Kidney (tissue), 13 donors: ENCODE measurements at regions not wholly inside any gene's neighbourhood (a gene's known extent, or its start where the extent isn't known, plus 50 kb on each side); places are given as distances from the start of the nearest gene placed in this dataset.

Experiments used
- DNase-seq, 5 donors: peaks; one replicate each; pipeline ENCODE4 v3.0.0-alpha.2; 2013 to 2020
- FAIRE-seq: peaks from 2 replicates; lab custom pipeline; 2012; peaks lifted over from hg19 to GRCh38; lab: Jason Lieb, UNC
- H3K27ac ChIP-seq, 2 donors: one replicate each; pipeline ENCODE4 v1.7.0; 2013; ENCODE audit warnings: low read depth in 2 of 2, low read length in 2 of 2, inconsistent platforms in 1 of 2
- H3K27me3 ChIP-seq: one replicate; pipeline ENCODE4 v1.7.1; 2013; ENCODE audit warnings: low read length, inconsistent platforms; ENCODE audit not compliant: control insufficient read depth, insufficient read depth
- H3K36me3 ChIP-seq, 3 donors: one replicate each; pipeline versions ENCODE4 v1.7.0 to v1.7.1; 2013; ENCODE audit warnings: low read length in 3 of 3, control low read depth in 1 of 3, inconsistent platforms in 1 of 3; ENCODE audit not compliant: insufficient read depth in 3 of 3, control insufficient read depth in 2 of 3
- H3K4me1 ChIP-seq, 3 donors: one replicate each; pipeline versions ENCODE4 v1.7.0 to v1.7.1; 2013; ENCODE audit warnings: low read length in 3 of 3, inconsistent platforms in 1 of 3, low read depth in 1 of 3; ENCODE audit not compliant: control insufficient read depth in 2 of 3, insufficient read depth in 2 of 3
- H3K4me3 ChIP-seq, 3 donors: one replicate each; pipeline versions ENCODE4 v1.7.0 to v1.8.1; 2013; ENCODE audit warnings: low read length in 3 of 3, control low read depth in 1 of 3, inconsistent platforms in 1 of 3
- H3K9ac ChIP-seq, 3 donors: one replicate each; pipeline versions ENCODE4 v1.7.0 to v1.7.1; 2013; ENCODE audit warnings: low read length in 3 of 3, control low read depth in 1 of 3, inconsistent platforms in 1 of 3
- H3K9me3 ChIP-seq, 3 donors: one replicate each; pipeline versions ENCODE4 v1.7.0 to v1.7.1; 2013; ENCODE audit warnings: low read length in 3 of 3, control low read depth in 1 of 3, inconsistent platforms in 1 of 3; ENCODE audit not compliant: control insufficient read depth in 2 of 3, insufficient read depth in 1 of 3
- CTCF ChIP-seq: IDR thresholded peaks from 3 replicates; pipeline ENCODE4 v1.5.1; 2012; ENCODE audit warnings: mild to moderate bottlenecking, moderate library complexity, borderline replicate concordance; ENCODE audit not compliant: insufficient read depth; ENCODE audit errors: extremely low read depth
- intact Hi-C: fragments of 100-400 bp; cut with DNase I; formaldehyde crosslinking; loops from one replicate; pipeline ENCODE4 v1.11.1; 2022
- donor health status: control.
- donor health status: control.
- donor health status: control.
- donor health status: control.
- donor health status: control.
- donor health status: DM: yes; HTN: yes; CAD: no.
- donor health status: Normal renal cell carcinoma (clear cell type).

- Histone ChIP-seq H3K9me3 (no peaks in the 10 kb centered on the region), H3K36me3 (no peaks in the 10 kb centered on the region), H3K4me1 (peaks cover 10 to 18% (median 10%) of the 10 kb centered on the region in 3 donors), H3K4me3 (no peak overlapping the region), H3K9ac (no peak overlapping the region), H3K27ac (no peak overlapping the region), H3K27me3 (no peaks in the 10 kb centered on the region)
- TF ChIP-seq CTCF: no peak
- DNase-seq (no peak), FAIRE-seq (no peak)
- intact Hi-C loops: no loop called here
Measured at GRCh38 chr10:128851281-128851680, 615.8 kb upstream of the MGMT start.

GRCh38 chr10:128851726-128852125 lies 615.3 kb upstream of the MGMT start:
- FAIRE-seq: no peak
- H3K9me3 ChIP-seq: no peaks in the 10 kb centered on the region
- H3K4me1 ChIP-seq: peaks cover 10 to 18% (median 10%) of the 10 kb centered on the region in 3 donors
- no peak overlapping the region for H3K4me3 ChIP-seq
- intact Hi-C loops: no loop called here
- DNase-seq: no peak
- no peaks in the 10 kb centered on the region for H3K36me3 ChIP-seq
- TF ChIP-seq CTCF: no peak
- H3K27me3 ChIP-seq: no peaks in the 10 kb centered on the region
- H3K9ac ChIP-seq: no peak overlapping the region
- no peak overlapping the region for H3K27ac ChIP-seq

GRCh38 chr10:128852449-128852848 lies 614.6 kb upstream of the MGMT start:
- FAIRE-seq (no peak), DNase-seq (no peak)
- Histone ChIP-seq H3K36me3 (no peaks in the 10 kb centered on the region), H3K9me3 (no peaks in the 10 kb centered on the region), H3K27me3 (no peaks in the 10 kb centered on the region), H3K27ac (no peak overlapping the region), H3K4me1 (peaks cover 10 to 18% (median 10%) of the 10 kb centered on the region in 3 donors), H3K4me3 (no peak overlapping the region), H3K9ac (no peak overlapping the region)
- intact Hi-C loops: no loop called here
- no peak for TF ChIP-seq CTCF

- H3K9me3 ChIP-seq: no peaks in the 10 kb centered on the region
- no peak overlapping the region for H3K27ac ChIP-seq
- FAIRE-seq: no peak
- TF ChIP-seq CTCF: no peak
- intact Hi-C loops: no loop called here
- no peaks in the 10 kb centered on the region for H3K27me3 ChIP-seq
- H3K4me3 ChIP-seq: no peak overlapping the region
- H3K9ac ChIP-seq: no peak overlapping the region
- no peaks in the 10 kb centered on the region for H3K36me3 ChIP-seq
- H3K4me1 ChIP-seq: peaks cover 10 to 18% (median 10%) of the 10 kb centered on the region in 3 donors
- DNase-seq: no peak
Measured at GRCh38 chr10:128852902-128853301, 614.1 kb upstream of the MGMT start.
